NCI-H2029 treated with DMSO at 0.1 percent for 48 hours (cell line): ENCODE measurements at regions not wholly inside any gene's neighbourhood (a gene's known extent, or its start where the extent isn't known, plus 50 kb on each side); places are given as distances from the start of the nearest gene placed in this dataset.

Experiments used
- DNase-seq: peaks from one replicate; lab custom pipeline; 2025; lab: John Stamatoyannopoulos, UW

DNA sequence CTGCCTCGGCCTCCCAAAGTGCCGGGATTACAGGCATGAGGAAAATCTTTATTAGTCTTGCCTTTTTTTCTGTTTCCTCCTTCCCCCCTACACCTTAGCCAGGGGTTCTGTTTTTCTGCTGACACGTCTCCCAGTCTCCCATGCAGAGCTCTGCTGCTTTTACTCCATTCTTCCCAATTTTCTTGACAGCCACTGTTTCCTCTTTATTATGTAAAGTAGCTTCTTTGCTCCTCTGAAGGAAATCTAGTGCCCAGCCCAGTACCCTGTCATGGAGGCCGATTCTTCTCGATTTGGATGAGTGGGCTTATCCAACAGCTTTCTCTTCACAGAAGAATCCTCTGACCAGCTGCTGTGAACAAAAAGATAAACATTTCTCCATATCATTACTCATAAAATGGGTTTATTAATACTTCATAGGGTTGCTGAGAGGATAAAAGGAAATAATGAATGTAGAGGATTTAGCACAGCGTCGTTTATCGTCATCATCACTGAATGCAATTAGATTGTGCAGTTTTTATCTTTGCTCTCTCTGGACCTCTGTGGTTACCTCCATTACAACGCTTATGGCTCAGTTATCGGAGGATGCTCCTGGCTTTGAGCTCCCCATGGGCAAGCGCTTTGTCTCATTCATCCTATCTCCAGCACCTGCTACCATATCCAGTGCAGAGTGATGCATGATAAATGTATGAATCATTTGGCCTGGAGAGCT is 375.6 kb upstream of the C11orf87 start:
- DNase-seq, result no peak

GRCh38 chr11:109048098-109048497 is 373.9 kb upstream of the C11orf87 start:
- no peak for DNase-seq

GRCh38 chr11:109051200-109051599 is 370.8 kb upstream of the C11orf87 start:
- no peak for DNase-seq

GRCh38 chr11:109059402-109059801 is 362.6 kb upstream of the C11orf87 start:
- no peak for DNase-seq

DNA sequence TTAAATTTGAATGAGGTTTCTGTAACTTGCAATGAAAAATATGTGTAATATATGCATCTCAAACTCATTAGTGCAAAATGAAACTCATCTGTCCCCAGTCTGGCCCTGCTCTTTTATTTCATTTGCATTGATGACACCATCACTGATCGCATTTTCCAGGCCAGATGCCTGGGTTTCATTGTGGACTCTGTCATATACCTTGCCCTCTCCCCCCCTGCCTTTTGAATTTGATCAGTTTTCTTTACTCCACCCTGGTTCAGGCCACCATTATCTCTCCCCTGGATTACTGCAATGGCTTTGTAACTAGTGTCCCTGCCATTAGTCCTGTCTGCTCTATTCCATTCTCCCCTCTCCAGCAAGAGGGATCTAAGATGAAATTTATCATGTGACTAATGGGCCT is 360.6 kb upstream of the C11orf87 start:
- DNase-seq, result no peak

GRCh38 chr11:109062445-109062844 is 359.5 kb upstream of the C11orf87 start:
- no peak for DNase-seq

GRCh38 chr11:109062871-109063270 is 359.1 kb upstream of the C11orf87 start:
- DNase-seq, result no peak

DNA sequence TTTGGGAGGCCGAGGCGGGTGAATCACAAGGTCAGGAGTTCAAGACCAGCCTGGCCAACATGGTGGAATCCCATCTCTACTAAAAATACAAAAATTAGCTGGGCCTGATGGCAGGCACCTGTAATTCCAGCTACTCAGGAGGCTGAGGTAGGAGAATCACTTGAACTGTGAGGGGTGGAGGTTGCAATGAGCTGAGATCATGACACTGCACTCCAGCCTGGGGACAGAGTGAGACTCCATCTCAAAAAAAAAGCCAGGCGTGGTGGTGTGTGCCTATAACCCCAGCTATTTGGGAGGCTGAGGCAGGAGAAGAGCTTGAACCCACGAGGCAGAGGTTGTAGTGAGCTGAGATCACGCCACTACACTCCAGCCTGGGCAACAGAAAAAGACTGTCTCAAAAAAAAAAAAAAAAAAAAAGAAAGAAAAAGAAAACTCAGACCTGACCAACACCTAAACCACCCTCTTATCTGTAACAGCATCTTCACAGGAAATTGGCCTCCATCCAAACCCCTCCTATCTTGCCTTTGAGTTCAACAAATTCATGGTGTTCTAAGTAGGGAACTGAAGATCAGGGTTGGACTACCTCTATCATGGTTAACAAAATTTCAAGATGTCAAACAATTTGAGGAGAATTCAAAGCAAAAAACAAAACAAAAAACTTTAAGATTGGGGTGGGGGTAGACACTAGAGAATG is 357.2 kb upstream of the C11orf87 start:
- DNase-seq, result peak; percentile 14

GRCh38 chr11:109071262-109071661 is 350.7 kb upstream of the C11orf87 start:
- DNase-seq, result no peak

- no peak for DNase-seq
Observed at GRCh38 chr11:109071712-109072524, 350.1 kb upstream of the C11orf87 start.

- no peak for DNase-seq
Observed at GRCh38 chr11:109073032-109073822, 348.8 kb upstream of the C11orf87 start.

DNA sequence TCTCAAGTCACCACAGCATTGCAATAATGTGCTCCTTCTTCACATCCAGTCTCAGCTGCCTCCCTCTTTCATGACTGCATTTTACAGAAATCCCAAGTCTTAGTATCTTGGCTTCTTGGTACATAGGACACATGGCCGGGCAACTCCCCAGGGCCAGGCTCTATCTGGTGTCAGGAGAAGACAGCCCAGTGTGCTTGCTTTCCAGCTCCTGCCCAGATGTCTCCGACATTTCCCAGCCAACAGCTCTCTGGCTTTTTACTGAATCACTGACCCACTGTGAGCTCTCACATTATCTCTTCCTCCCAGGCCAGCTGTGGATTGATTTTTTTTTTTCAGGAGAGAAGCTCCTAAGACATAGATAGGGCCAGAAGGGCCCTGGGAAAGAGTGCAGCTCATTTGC is 346.0 kb upstream of the C11orf87 start:
- DNase-seq, result no peak

DNA sequence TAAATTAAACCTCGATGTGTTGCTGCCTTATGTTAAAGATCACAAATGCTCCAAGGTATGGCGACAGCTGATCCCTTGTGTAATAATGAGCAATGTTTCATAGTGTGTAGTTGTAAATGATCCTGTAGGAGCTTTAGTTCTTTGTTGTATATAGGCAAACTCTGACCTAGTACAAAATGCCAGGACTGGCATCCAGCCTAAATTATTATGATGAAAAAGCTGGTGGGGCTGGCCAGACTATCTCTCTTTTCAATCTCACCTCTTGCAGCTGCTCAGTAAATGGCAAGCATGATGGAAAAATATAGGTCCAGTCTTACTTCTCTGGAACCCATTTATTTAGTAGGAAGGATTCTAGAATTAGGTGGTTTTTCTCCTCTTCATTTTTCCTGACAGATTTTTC is 345.1 kb upstream of the C11orf87 start:
- DNase-seq, result no peak

- DNase-seq, result no peak
Observed at GRCh38 chr11:109077291-109077920, 344.6 kb upstream of the C11orf87 start.

GRCh38 chr11:109085708-109086373 is 336.1 kb upstream of the C11orf87 start:
- DNase-seq, result no peak

- no peak for DNase-seq
Observed at GRCh38 chr11:109086931-109087330, 335.1 kb upstream of the C11orf87 start.

DNA sequence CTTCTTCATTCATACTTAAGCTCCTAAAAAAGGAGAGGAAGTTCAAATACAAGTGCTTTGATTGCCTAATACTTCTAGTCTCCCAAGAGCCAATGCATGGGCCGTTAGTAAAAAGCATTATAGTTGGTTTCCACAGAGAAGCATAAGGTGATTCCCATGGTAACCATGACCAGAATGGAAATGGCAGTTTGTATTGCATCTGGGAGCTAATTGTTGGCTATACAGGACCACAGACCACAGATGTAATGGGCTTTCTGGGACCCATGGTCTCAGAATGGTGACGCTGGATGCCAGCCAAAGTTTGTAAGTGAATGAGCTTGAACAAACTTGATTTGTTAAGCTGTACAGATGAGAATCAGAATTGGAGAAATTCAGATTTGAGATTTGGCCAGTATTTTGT is 333.9 kb upstream of the C11orf87 start:
- DNase-seq, result no peak

GRCh38 chr11:109089144-109089543 is 332.8 kb upstream of the C11orf87 start:
- no peak for DNase-seq

DNA sequence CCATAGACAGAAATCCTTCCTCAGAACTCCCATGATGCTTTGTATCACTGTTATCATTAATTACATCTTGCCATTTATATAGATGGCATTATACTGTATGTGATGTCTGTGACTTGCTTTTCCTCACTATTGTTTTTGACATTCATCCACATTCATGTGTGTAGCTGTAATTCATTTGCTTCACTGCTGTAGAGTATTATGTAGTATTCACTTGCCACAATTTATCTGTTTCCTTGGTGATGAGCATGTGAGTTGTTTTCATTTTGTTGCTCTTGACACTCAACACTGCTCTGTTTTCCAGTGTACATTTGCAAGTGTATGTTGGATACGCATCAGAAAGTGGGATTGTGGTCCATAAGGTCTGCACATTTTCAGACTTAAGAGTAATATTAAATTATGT is 328.6 kb upstream of the C11orf87 start:
- DNase-seq, result no peak

DNA sequence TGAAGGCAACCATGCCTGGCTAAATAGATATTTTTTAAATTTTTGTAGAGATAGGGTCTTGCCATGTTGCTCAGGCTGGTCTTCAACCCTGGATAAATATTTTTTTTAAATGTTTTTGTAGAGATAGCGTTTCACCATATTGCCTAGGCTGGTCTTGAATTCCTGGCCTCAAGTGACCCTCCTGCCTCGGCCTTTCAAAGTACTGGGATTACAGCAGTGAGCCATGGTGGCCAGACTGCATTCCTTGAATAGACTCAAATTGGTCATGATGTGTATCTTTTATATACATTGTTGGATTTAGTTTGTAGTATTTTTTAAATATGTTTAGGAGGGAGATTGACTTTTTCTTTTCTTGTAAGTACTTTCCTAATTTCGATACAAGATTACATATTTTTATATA is 325.7 kb upstream of the C11orf87 start:
- DNase-seq, result no peak
